Caco-2 (cell line): ENCODE measurements at regions not wholly inside any gene's neighbourhood (a gene's known extent, or its start where the extent isn't known, plus 50 kb on each side); places are given as distances from the start of the nearest gene placed in this dataset.
"Not testable (repeated sequence)": the region's sequence is repeated elsewhere in the genome, so short reads cannot be mapped to it uniquely, and the experiment has no call there.

Experiments
- BruUV-seq: library from RNA; stranded (reverse); fragments of 400-500 nt; replicated peaks from 2 replicates; lab custom pipeline; 2021; lab: Mats Ljungman, UMichigan
- CTCF ChIA-PET: fragments of 300-600 bp; sonication (Branson Sonifier 250); formaldehyde crosslinking; loops from one replicate; lab custom pipeline; 2022; ENCODE audit warnings: antibody characterized with exemption; lab: Charles Lee
- POLR2A ChIA-PET: fragments of 300-600 bp; sonication (Branson Sonifier 250); formaldehyde crosslinking; loops from one replicate; lab custom pipeline; 2022; ENCODE audit warnings: antibody characterized with exemption; lab: Charles Lee
- DNase-seq, 2 experiments: peaks; one replicate each; pipeline versions ENCODE4 v3.0.0 to v3.0.0-alpha.2; 2020 to 2022
- H3K27me3 ChIP-seq: replicated peaks from 2 replicates; pipeline ENCODE4 v1.6.0; 2011; ENCODE audit warnings: low read length; ENCODE audit not compliant: control insufficient read depth, insufficient read depth
- H3K36me3 ChIP-seq: 2 replicates; pipeline ENCODE4 v1.5.1; 2011; ENCODE audit warnings: low read length; ENCODE audit not compliant: control insufficient read depth, insufficient read depth
- H3K4me1 ChIP-seq: fragments of 250-450 bp; sonication (Bioruptor Pico); 2 replicates; pipeline ENCODE4 v1.5.1; 2020; ENCODE audit warnings: mild to moderate bottlenecking
- H3K4me3 ChIP-seq: 2 replicates; pipeline ENCODE4 v1.5.1; 2011; ENCODE audit warnings: low read depth, mild to moderate bottlenecking, control low read depth, low read length
- H3K9me3 ChIP-seq: fragments of 250-450 bp; sonication (Bioruptor Pico); 2 replicates; pipeline ENCODE4 v1.5.1; 2020; ENCODE audit warnings: mild to moderate bottlenecking, moderate library complexity
- H3K27ac Mint-ChIP-seq: one replicate; pipeline ENCODE4 v1.8.0; 2022; ENCODE audit warnings: mixed read lengths; ENCODE audit not compliant: unreplicated experiment
- H3K27me3 Mint-ChIP-seq: one replicate; pipeline ENCODE4 v1.8.0; 2022; ENCODE audit warnings: mixed read lengths; ENCODE audit not compliant: insufficient read depth, unreplicated experiment
- H3K36me3 Mint-ChIP-seq: one replicate; pipeline ENCODE4 v1.8.0; 2022; ENCODE audit warnings: mild to moderate bottlenecking, mixed read lengths; ENCODE audit not compliant: insufficient read depth, unreplicated experiment
- H3K4me1 Mint-ChIP-seq: one replicate; pipeline ENCODE4 v1.8.0; 2022; ENCODE audit warnings: low read depth, mixed read lengths; ENCODE audit not compliant: unreplicated experiment
- H3K4me3 Mint-ChIP-seq: one replicate; pipeline ENCODE4 v1.8.0; 2022; ENCODE audit warnings: mild to moderate bottlenecking, moderate library complexity, mixed read lengths; ENCODE audit not compliant: unreplicated experiment
- H3K9me3 Mint-ChIP-seq: one replicate; pipeline ENCODE4 v1.8.0; 2022; ENCODE audit warnings: mixed read lengths; ENCODE audit not compliant: unreplicated experiment
- intact Hi-C: fragments of 100-400 bp; cut with micrococcal nuclease; formaldehyde crosslinking; loops from one replicate; pipeline ENCODE4 v1.10.0; 2022; ENCODE audit not compliant: unreplicated experiment
- TF ChIP-seq, protein P1 (sequence below), 2 experiments: fragments of 200-600 bp in 1 of 2; IDR thresholded peaks; 1 replicate in 1 of 2; 2 replicates in 1 of 2; pipeline versions ENCODE4 v1.5.1 to v1.8.0; 2011 to 2022; ENCODE audit warnings: antibody characterized with exemption in 1 of 2, control low read depth in 1 of 2, inconsistent platforms in 1 of 2, low read depth in 1 of 2, low read length in 1 of 2, mild to moderate bottlenecking in 1 of 2, moderate library complexity in 1 of 2; ENCODE audit not compliant: insufficient read depth in 1 of 2, severe bottlenecking in 1 of 2, unreplicated experiment in 1 of 2

DNA sequence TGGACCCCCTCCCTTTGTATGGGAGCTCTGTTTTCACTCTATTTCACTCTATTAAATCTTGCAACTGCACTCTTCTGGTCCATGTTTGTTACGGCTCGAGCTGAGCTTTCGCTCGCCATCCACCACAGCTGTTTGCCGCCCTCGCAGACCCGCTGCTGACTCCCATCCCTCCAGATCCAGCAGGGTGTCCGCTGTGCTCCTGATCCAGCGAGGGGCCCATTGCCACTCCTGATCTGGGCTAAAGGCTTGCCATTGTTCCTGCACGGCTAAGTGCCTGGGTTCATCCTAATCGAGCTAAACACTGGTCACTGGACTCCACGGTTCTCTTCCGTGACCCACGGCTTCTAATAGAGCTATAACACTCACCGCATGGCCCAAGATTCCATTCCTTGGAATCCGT is 125.9 kb upstream of the PDE1A start:
- CTCF ChIA-PET, BruUV-seq, H3K36me3 ChIP-seq, H3K9me3 ChIP-seq, H3K4me1 ChIP-seq, H3K4me3 Mint-ChIP-seq, POLR2A ChIA-PET, H3K27me3 ChIP-seq, H3K36me3 Mint-ChIP-seq, H3K9me3 Mint-ChIP-seq, H3K27me3 Mint-ChIP-seq, H3K4me1 Mint-ChIP-seq, intact Hi-C loops, H3K27ac Mint-ChIP-seq, H3K4me3 ChIP-seq, DNase-seq: not testable (repeated sequence)

- no TSS peak for BruUV-seq
- Mint-ChIP-seq H3K27me3 (peaks cover 6% of the 10 kb centered on the region), H3K9me3 (no peaks in the 10 kb centered on the region), H3K4me1 (no peaks in the 10 kb centered on the region), H3K27ac (no peak overlapping the region), H3K36me3 (no peaks in the 10 kb centered on the region), H3K4me3 (no peak overlapping the region)
- TF ChIP-seq, protein P1, sequence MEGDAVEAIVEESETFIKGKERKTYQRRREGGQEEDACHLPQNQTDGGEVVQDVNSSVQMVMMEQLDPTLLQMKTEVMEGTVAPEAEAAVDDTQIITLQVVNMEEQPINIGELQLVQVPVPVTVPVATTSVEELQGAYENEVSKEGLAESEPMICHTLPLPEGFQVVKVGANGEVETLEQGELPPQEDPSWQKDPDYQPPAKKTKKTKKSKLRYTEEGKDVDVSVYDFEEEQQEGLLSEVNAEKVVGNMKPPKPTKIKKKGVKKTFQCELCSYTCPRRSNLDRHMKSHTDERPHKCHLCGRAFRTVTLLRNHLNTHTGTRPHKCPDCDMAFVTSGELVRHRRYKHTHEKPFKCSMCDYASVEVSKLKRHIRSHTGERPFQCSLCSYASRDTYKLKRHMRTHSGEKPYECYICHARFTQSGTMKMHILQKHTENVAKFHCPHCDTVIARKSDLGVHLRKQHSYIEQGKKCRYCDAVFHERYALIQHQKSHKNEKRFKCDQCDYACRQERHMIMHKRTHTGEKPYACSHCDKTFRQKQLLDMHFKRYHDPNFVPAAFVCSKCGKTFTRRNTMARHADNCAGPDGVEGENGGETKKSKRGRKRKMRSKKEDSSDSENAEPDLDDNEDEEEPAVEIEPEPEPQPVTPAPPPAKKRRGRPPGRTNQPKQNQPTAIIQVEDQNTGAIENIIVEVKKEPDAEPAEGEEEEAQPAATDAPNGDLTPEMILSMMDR (IDR thresholded peaks at IDR 0.05; ENCODE audit: insufficient read depth in 1 of 2, low read depth in 1 of 2, low read length in 1 of 2, severe bottlenecking in 1 of 2, unreplicated experiment in 1 of 2), result no peak
- H3K9me3 ChIP-seq, result no peaks in the 10 kb centered on the region
- POLR2A ChIA-PET, result no interaction called here
- no peaks in the 10 kb centered on the region for H3K36me3 ChIP-seq
- no peak for DNase-seq
- intact Hi-C loops, result no loop called here
- H3K27me3 ChIP-seq, result no peaks in the 10 kb centered on the region
- H3K4me3 ChIP-seq, result no peak overlapping the region
- no peaks in the 10 kb centered on the region for H3K4me1 ChIP-seq
- CTCF ChIA-PET, result no interaction called here
These were observed 126.6 kb upstream of the PDE1A start for GRCh38 chr2:182553483-182553882.

- H3K36me3 Mint-ChIP-seq, result no peaks in the 10 kb centered on the region
- Histone ChIP-seq H3K9me3 (no peaks in the 10 kb centered on the region), H3K4me3 (no peak overlapping the region), H3K36me3 (no peaks in the 10 kb centered on the region), H3K4me1 (no peaks in the 10 kb centered on the region), H3K27me3 (no peaks in the 10 kb centered on the region)
- ChIA-PET CTCF (no interaction called here), POLR2A (no interaction called here)
- H3K9me3 Mint-ChIP-seq, result no peaks in the 10 kb centered on the region
- H3K4me1 Mint-ChIP-seq, result no peaks in the 10 kb centered on the region
- TF ChIP-seq, protein P1 (IDR thresholded peaks at IDR 0.05; ENCODE audit: insufficient read depth in 1 of 2, low read depth in 1 of 2, low read length in 1 of 2, severe bottlenecking in 1 of 2, unreplicated experiment in 1 of 2), result no peak
- H3K27ac Mint-ChIP-seq, result no peak overlapping the region
- peaks cover 6% of the 10 kb centered on the region for H3K27me3 Mint-ChIP-seq
- no peak overlapping the region for H3K4me3 Mint-ChIP-seq
- BruUV-seq, result no TSS peak
- DNase-seq, result no peak
- intact Hi-C loops, result no loop called here
These were observed 128.1 kb upstream of the PDE1A start for GRCh38 chr2:182554950-182555349.

DNA sequence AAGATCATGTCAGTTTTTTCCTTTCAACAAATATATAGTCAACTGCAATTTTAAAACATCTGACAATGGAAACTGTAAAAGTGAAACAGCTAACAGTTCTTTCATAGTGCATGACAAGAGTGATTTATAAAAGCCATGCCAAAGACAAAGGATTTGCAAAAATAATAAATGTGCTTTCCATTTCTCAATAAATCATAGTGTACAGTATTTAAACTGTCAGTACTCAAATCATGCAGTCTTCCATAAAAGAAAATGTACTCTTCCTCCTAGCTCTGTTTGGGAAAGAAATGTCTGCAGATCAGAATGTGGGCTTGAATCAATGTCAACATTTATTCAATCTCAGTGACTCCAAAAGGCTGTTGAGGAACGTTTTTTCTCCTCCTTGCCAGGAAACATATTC is 131.7 kb upstream of the PDE1A start:
- CTCF ChIA-PET, result no interaction called here

More for the DNA sequence above, 131.7 kb upstream of the PDE1A start:
- no peak overlapping the region for H3K4me3 ChIP-seq
- no peak for DNase-seq
- POLR2A ChIA-PET, result no interaction called here
- Mint-ChIP-seq H3K36me3 (no peaks in the 10 kb centered on the region), H3K9me3 (no peaks in the 10 kb centered on the region), H3K27me3 (peaks cover 4% of the 10 kb centered on the region), H3K4me3 (no peak overlapping the region), H3K4me1 (no peaks in the 10 kb centered on the region), H3K27ac (no peak overlapping the region)
- intact Hi-C loops, result no loop called here
- no peaks in the 10 kb centered on the region for H3K9me3 ChIP-seq
- BruUV-seq, result no TSS peak
- TF ChIP-seq, protein P1 (IDR thresholded peaks at IDR 0.05; ENCODE audit: insufficient read depth in 1 of 2, low read depth in 1 of 2, low read length in 1 of 2, severe bottlenecking in 1 of 2, unreplicated experiment in 1 of 2), result no peak
- H3K4me1 ChIP-seq, result no peaks in the 10 kb centered on the region
- no peaks in the 10 kb centered on the region for H3K36me3 ChIP-seq
- H3K27me3 ChIP-seq, result no peaks in the 10 kb centered on the region
